HepG2 (cell line): ENCODE measurements at regions not wholly inside any gene's neighbourhood (a gene's known extent, or its start where the extent isn't known, plus 50 kb on each side); places are given as distances from the start of the nearest gene placed in this dataset.

Experiments used
- ATAC-seq: fragments of 200-7000 bp; cut with Tn5 transposase; 3 replicates; pipeline ENCODE4 v1.9.1; 2020; ENCODE audit warnings: mild to moderate bottlenecking, moderate library complexity
- BruUV-seq: library from RNA; stranded (reverse); fragments of 400-500 nt; replicated peaks from 2 replicates; lab custom pipeline; 2021; lab: Mats Ljungman, UMichigan
- CTCF ChIA-PET: fragments of 300-600 bp; formaldehyde crosslinking; extraction: SDS; loops from one replicate; lab custom pipeline; 2021; ENCODE audit warnings: low total read pairs, inconsistent platforms, low intra/inter-chr PET ratio; lab: Yijun Ruan, JAX
- POLR2A ChIA-PET: fragments of 350-600 bp; sonication (Branson Sonifier 250); formaldehyde crosslinking; loops from one replicate; lab custom pipeline; 2020; ENCODE audit warnings: antibody characterized with exemption, inconsistent platforms; lab: Yijun Ruan, JAX
- DNase-seq: peaks from one replicate; pipeline ENCODE4 v3.0.0-alpha.2; 2015; ENCODE audit warnings: low spot score
- FAIRE-seq: peaks from 3 replicates; lab custom pipeline; 2011; peaks lifted over from hg19 to GRCh38; lab: Jason Lieb, UNC
- H2AFZ ChIP-seq: one replicate; pipeline ENCODE4 v1.6.1; 2011; ENCODE audit warnings: low read length, inconsistent platforms
- H3K27ac ChIP-seq: fragments of 300-600 bp; 3 replicates; pipeline ENCODE4 v1.8.0; 2011; ENCODE audit warnings: mixed run types, mild to moderate bottlenecking, mixed read lengths, low read length, inconsistent platforms; ENCODE audit not compliant: insufficient read depth; ENCODE audit errors: extremely low read length
- H3K27me3 ChIP-seq, 2 experiments: fragments of 200-600 bp in 1 of 2; 2 replicates in 1 of 2; 3 replicates in 1 of 2; pipeline versions ENCODE4 v1.6.0 to v1.8.0; 2011; ENCODE audit warnings: low read length in 2 of 2, mild to moderate bottlenecking in 2 of 2, moderate library complexity in 2 of 2, inconsistent platforms in 1 of 2; ENCODE audit not compliant: insufficient read depth in 2 of 2, control insufficient read depth in 1 of 2
- H3K36me3 ChIP-seq, 2 experiments: fragments of 200-600 bp in 1 of 2; replicated peaks in 1 of 2; 2 replicates in 1 of 2; 3 replicates in 1 of 2; pipeline versions ENCODE4 v1.5.1 to v1.8.0; 2011; ENCODE audit warnings: low read length in 2 of 2, inconsistent platforms in 1 of 2; ENCODE audit not compliant: insufficient read depth in 2 of 2, control insufficient read depth in 1 of 2
- H3K4me1 ChIP-seq: 2 replicates; pipeline ENCODE4 v1.5.1; 2012; ENCODE audit warnings: low read length, inconsistent platforms; ENCODE audit not compliant: insufficient read depth
- H3K4me2 ChIP-seq: 2 replicates; pipeline ENCODE4 v1.6.0; 2011; ENCODE audit warnings: low read depth, low read length, inconsistent platforms
- H3K4me3 ChIP-seq, 3 experiments: fragments of 200-600 bp in 1 of 3; sonication (generic), shearing (Covaris generic) in 1 of 3; replicated peaks in 1 of 3; 2 replicates each; pipeline ENCODE4 v1.5.1; 2011 to 2016; ENCODE audit warnings: low read length in 3 of 3, inconsistent platforms in 2 of 3, low read depth in 2 of 3, mild to moderate bottlenecking in 2 of 3, control low read depth in 1 of 3, mixed read lengths in 1 of 3; ENCODE audit not compliant: insufficient read depth in 1 of 3
- H3K79me2 ChIP-seq: one replicate; pipeline ENCODE4 v1.6.1; 2011; ENCODE audit warnings: low read length, inconsistent platforms; ENCODE audit not compliant: insufficient read depth
- H3K9ac ChIP-seq: 2 replicates; pipeline ENCODE4 v1.6.0; 2011; ENCODE audit warnings: mild to moderate bottlenecking, low read depth, low read length, inconsistent platforms; ENCODE audit not compliant: insufficient read depth
- H3K9me3 ChIP-seq: 2 replicates; pipeline ENCODE4 v1.5.1; 2012; ENCODE audit warnings: mild to moderate bottlenecking, low read length
- H4K20me1 ChIP-seq: 2 replicates; pipeline ENCODE4 v1.6.0; 2011; ENCODE audit warnings: inconsistent platforms, mild to moderate bottlenecking, low read length, moderate library complexity; ENCODE audit not compliant: insufficient read depth
- ATF7 ChIP-seq, 2 experiments: fragments of 450-650 bp in 1 of 2; sonication (generic) in 1 of 2; formaldehyde crosslinking in 1 of 2; IDR thresholded peaks; 2 replicates each; pipeline versions ENCODE4 v1.4.0 to v1.6.1; 2016 to 2020; ENCODE audit warnings: antibody characterized with exemption in 1 of 2, mild to moderate bottlenecking in 1 of 2, missing genetic modification reagents in 1 of 2
- GABPA ChIP-seq, 2 experiments: IDR thresholded peaks; 2 replicates each; pipeline ENCODE4 v1.6.1; 2011 to 2016; ENCODE audit warnings: low read depth in 2 of 2, low read length in 1 of 2, missing biosample characterization in 1 of 2, missing genetic modification characterization in 1 of 2
- GFI1 ChIP-seq: sonication (generic); formaldehyde crosslinking; IDR thresholded peaks from 2 replicates; pipeline ENCODE4 v1.5.0; 2020; ENCODE audit warnings: missing genetic modification reagents, mild to moderate bottlenecking, borderline replicate concordance
- KDM4B ChIP-seq: sonication (generic); formaldehyde crosslinking; IDR thresholded peaks from 2 replicates; pipeline ENCODE4 v1.4.0; 2020; ENCODE audit warnings: missing genetic modification reagents
- MYC ChIP-seq: sonication (generic); formaldehyde crosslinking; IDR thresholded peaks from 2 replicates; pipeline ENCODE4 v1.9.0; 2021; ENCODE audit warnings: missing genetic modification reagents, borderline replicate concordance
- NCOR1 ChIP-seq: fragments of 200-600 bp; sonication (generic); IDR thresholded peaks from 2 replicates; pipeline ENCODE4 v1.7.0; 2017; ENCODE audit warnings: antibody characterized with exemption, low read length, borderline replicate concordance
- NR1H2 ChIP-seq: sonication (generic); formaldehyde crosslinking; IDR thresholded peaks from 2 replicates; pipeline ENCODE4 v1.8.1; 2022; ENCODE audit warnings: low read depth, missing genetic modification reagents, borderline replicate concordance
- SIX4 ChIP-seq: sonication (generic); formaldehyde crosslinking; IDR thresholded peaks from 2 replicates; pipeline ENCODE4 v1.4.0; 2020; ENCODE audit warnings: missing genetic modification reagents
- ZNF335 ChIP-seq: sonication (generic); formaldehyde crosslinking; IDR thresholded peaks from 2 replicates; pipeline ENCODE4 v1.4.0; 2020; ENCODE audit warnings: missing genetic modification reagents
- ZNF546 ChIP-seq: sonication (generic); formaldehyde crosslinking; conservative IDR thresholded peaks from 2 replicates; pipeline ENCODE4 v1.8.1; 2023; ENCODE audit warnings: mild to moderate bottlenecking, missing genetic modification reagents
- WGBS: methylation state at CpG from one replicate; pipeline ENCODE4 v1.1.6; 2017; ENCODE audit warnings: low lambda C conversion rate; 5-methylcytosine and 5-hydroxymethylcytosine counted together
- in situ Hi-C: cut with HindIII; loops from 2 replicates; pipeline ENCODE4 v1.10.0; 2017; ENCODE audit warnings: low pct_unique_long_range_greater_than_20kb; ENCODE audit not compliant: extremely low pct_ligation_motif_present
- intact Hi-C: fragments of 100-400 bp; cut with micrococcal nuclease; formaldehyde crosslinking; loops from one replicate; pipeline ENCODE4 v1.10.0; 2022; ENCODE audit not compliant: unreplicated experiment
- TF ChIP-seq, protein P1 (sequence below): sonication (generic); formaldehyde crosslinking; IDR thresholded peaks from 2 replicates; pipeline ENCODE4 v1.4.0; 2020; ENCODE audit warnings: mild to moderate bottlenecking, missing genetic modification reagents
- TF ChIP-seq, protein P2 (sequence below): IDR thresholded peaks from 2 replicates; pipeline ENCODE4 v1.6.1; 2016; ENCODE audit warnings: missing biosample characterization, missing genetic modification reagents, low read depth

DNA sequence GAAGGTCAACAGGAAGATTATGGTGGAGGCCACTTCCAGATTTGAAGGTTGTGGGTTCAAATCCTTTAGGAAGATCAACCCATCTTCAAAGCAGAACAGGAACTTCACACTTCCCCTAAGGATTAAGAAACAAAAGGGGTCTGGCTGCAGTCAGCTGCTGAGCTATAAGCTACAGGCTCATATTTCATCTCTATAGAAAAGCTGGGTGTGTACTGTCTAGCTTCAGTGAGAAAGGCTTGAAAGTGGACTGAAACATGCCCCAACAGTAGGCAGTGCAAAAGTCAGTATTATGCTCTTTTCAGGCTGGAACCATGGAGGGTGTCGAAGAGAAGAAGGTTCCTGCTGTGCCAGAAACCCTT, 60.1 kb upstream of the SPDEF start:
- Histone ChIP-seq H3K4me3 (no peak overlapping the region), H3K4me1 (peaks cover 22% of the 10 kb centered on the region), H4K20me1 (no peaks in the 10 kb centered on the region), H3K36me3 (peaks cover 6 to 40% of the 10 kb centered on the region in 2 experiments), H3K79me2 (peaks cover 23% of the 10 kb centered on the region), H3K27ac (no peak overlapping the region), H3K9ac (no peak overlapping the region), H2AFZ (no peak overlapping the region), H3K9me3 (no peaks in the 10 kb centered on the region), H3K4me2 (no peak overlapping the region), H3K27me3 (no peaks in the 10 kb centered on the region)
- in situ Hi-C loops (loop anchor here (25.0 kb wide), 1 partner anchor 379 kb away; the partner anchor contains the start of genes HMGA1 and SMIM29), intact Hi-C loops (no loop called here)
- BruUV-seq = no TSS peak
- ATAC-seq (no peak), FAIRE-seq (no peak), DNase-seq (no peak)
- TF ChIP-seq GABPA (IDR thresholded peaks at IDR 0.05; ENCODE audit: low read depth, low read length) (no peak), GABPA (CRISPR knock-in tag; IDR thresholded peaks at IDR 0.05; ENCODE audit: low read depth) (no peak), NR1H2 (CRISPR knock-in tag) (no peak), SIX4 (no peak), KDM4B (no peak), MYC (CRISPR knock-in tag) (no peak), GFI1 (CRISPR knock-in tag) (no peak), ZNF335 (CRISPR knock-in tag) (no peak), ZNF546 (no peak), ATF7 (IDR thresholded peaks at IDR 0.05) (no peak), ATF7 (CRISPR knock-in tag; IDR thresholded peaks at IDR 0.05) (no peak), NCOR1 (no peak)
- TF ChIP-seq, protein P1, sequence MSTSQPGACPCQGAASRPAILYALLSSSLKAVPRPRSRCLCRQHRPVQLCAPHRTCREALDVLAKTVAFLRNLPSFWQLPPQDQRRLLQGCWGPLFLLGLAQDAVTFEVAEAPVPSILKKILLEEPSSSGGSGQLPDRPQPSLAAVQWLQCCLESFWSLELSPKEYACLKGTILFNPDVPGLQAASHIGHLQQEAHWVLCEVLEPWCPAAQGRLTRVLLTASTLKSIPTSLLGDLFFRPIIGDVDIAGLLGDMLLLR = no peak
- TF ChIP-seq, protein P2, sequence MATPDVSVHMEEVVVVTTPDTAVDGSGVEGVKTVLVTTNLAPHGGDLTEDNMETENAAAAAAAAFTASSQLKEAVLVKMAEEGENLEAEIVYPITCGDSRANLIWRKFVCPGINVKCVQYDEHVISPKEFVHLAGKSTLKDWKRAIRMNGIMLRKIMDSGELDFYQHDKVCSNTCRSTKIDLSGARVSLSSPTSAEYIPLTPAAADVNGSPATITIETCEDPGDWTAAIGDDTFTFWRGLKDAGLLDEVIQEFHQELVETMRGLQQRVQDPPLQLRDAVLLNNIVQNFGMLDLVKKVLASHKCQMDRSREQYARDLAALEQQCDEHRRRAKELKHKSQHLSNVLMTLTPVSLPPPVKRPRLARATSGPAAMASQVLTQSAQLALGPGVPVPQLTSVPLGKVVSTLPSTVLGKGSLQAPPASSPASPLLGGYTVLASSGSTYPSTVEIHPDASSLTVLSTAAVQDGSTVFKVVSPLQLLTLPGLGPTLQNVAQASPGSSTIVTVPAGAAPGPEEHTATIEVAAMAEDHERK = no peak
- 98% methylated on average over 1 of the region's 1 CpG for WGBS
- CTCF ChIA-PET = no interaction called here
- POLR2A ChIA-PET = no interaction called here
